Glutamatergic neuron (in vitro differentiated cells): ENCODE measurements at regions not wholly inside any gene's neighbourhood (a gene's known extent, or its start where the extent isn't known, plus 50 kb on each side); places are given as distances from the start of the nearest gene placed in this dataset.

Experiments used
- DNase-seq: peaks from one replicate; pipeline ENCODE4 v3.0.0; 2022
- H3K27ac Mint-ChIP-seq: one replicate; pipeline ENCODE4 v1.8.0; 2020; ENCODE audit warnings: mild to moderate bottlenecking, mixed read lengths, inconsistent platforms; ENCODE audit not compliant: unreplicated experiment
- H3K27me3 Mint-ChIP-seq: one replicate; pipeline ENCODE4 v1.8.0; 2020; ENCODE audit warnings: mild to moderate bottlenecking, moderate library complexity, mixed read lengths, inconsistent platforms; ENCODE audit not compliant: unreplicated experiment
- H3K36me3 Mint-ChIP-seq: one replicate; pipeline ENCODE4 v1.8.0; 2020; ENCODE audit warnings: mild to moderate bottlenecking, mixed read lengths, inconsistent platforms; ENCODE audit not compliant: unreplicated experiment
- H3K4me1 Mint-ChIP-seq: one replicate; pipeline ENCODE4 v1.8.0; 2020; ENCODE audit warnings: mild to moderate bottlenecking, low read depth, mixed read lengths, inconsistent platforms; ENCODE audit not compliant: unreplicated experiment
- H3K4me3 Mint-ChIP-seq: one replicate; pipeline ENCODE4 v1.8.0; 2020; ENCODE audit warnings: mild to moderate bottlenecking, mixed read lengths, inconsistent platforms; ENCODE audit not compliant: unreplicated experiment
- H3K9me3 Mint-ChIP-seq: one replicate; pipeline ENCODE4 v1.8.0; 2020; ENCODE audit warnings: mild to moderate bottlenecking, moderate library complexity, mixed read lengths, inconsistent platforms; ENCODE audit not compliant: unreplicated experiment
- TF ChIP-seq, protein P1 (sequence below): fragments of 200-600 bp; sonication (generic); IDR thresholded peaks from one replicate; pipeline ENCODE4 v1.5.0; 2021; ENCODE audit not compliant: partially characterized antibody, unreplicated experiment

DNA sequence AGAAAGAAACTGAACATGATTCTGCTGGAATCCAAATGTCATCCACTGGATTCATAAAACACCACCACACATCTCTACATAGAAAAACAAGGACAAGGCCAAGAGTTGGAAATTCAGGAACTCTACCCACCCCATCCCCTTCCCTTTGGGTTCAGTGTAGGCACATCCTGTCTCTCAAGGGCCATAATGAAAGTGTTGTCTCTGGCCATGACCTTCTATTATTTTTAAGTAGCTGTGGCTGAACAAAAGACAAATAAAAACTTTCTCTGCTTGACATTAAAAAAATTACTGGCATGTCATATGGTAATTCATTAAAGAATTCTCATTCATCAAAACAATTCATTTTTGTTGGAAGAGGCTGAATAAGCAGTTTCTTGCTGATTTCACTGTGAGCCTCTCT is 54.9 kb upstream of the ZBTB18 start:
- no peak overlapping the region for H3K27ac Mint-ChIP-seq
- no peaks in the 10 kb centered on the region for H3K9me3 Mint-ChIP-seq
- peaks cover 3% of the 10 kb centered on the region for H3K36me3 Mint-ChIP-seq
- no peak for DNase-seq
- H3K4me3 Mint-ChIP-seq = no peak overlapping the region
- peaks cover 4% of the 10 kb centered on the region for H3K4me1 Mint-ChIP-seq
- TF ChIP-seq, protein P1, sequence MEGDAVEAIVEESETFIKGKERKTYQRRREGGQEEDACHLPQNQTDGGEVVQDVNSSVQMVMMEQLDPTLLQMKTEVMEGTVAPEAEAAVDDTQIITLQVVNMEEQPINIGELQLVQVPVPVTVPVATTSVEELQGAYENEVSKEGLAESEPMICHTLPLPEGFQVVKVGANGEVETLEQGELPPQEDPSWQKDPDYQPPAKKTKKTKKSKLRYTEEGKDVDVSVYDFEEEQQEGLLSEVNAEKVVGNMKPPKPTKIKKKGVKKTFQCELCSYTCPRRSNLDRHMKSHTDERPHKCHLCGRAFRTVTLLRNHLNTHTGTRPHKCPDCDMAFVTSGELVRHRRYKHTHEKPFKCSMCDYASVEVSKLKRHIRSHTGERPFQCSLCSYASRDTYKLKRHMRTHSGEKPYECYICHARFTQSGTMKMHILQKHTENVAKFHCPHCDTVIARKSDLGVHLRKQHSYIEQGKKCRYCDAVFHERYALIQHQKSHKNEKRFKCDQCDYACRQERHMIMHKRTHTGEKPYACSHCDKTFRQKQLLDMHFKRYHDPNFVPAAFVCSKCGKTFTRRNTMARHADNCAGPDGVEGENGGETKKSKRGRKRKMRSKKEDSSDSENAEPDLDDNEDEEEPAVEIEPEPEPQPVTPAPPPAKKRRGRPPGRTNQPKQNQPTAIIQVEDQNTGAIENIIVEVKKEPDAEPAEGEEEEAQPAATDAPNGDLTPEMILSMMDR = no peak
- H3K27me3 Mint-ChIP-seq = peaks cover 2% of the 10 kb centered on the region

DNA sequence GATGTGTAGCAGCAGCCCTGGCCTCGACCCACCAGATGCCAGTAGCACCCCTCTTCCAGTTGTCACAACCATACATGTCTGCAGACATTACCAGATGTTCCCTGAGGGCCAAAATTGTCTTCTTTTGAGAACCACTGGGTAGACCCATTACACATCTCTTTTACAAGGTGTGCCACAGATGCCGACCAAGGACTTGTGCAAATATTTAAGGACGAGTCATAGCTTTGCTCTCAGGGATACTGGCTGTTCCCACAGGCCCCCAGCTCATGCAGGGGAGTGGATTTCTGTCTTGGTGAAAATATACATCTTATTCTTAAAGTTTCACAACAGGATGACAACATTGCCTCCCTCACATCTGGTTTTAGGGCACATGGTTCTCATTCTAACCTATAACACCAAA is 59.4 kb upstream of the ZBTB18 start:
- Mint-ChIP-seq H3K27me3 (peaks cover 3% of the 10 kb centered on the region), H3K4me1 (no peaks in the 10 kb centered on the region), H3K4me3 (no peak overlapping the region), H3K36me3 (peaks cover 20% of the 10 kb centered on the region), H3K9me3 (peaks cover 2% of the 10 kb centered on the region), H3K27ac (no peak overlapping the region)
- TF ChIP-seq, protein P1 = no peak
- no peak for DNase-seq

DNA sequence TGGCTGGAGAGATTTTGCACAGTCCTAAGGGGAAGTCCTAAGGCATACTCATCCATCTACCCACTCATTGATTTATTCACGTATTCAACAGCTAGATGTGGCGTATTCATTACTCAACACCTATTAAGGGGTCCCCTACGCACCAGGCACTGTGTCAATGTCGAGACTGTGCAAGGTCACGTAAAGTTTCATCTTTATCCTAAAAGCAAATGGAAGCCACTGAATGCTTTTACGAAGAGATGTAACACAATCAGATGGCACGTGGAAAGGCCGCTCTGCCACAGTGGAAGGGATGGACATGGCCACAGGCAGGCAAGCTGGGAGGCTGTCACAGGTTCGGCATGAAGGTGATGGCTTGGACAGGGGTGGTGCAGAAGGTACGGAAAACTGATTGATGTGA is 66.3 kb upstream of the ZBTB18 start:
- DNase-seq = no peak
- H3K36me3 Mint-ChIP-seq = peaks cover 3% of the 10 kb centered on the region
- H3K4me1 Mint-ChIP-seq = no peaks in the 10 kb centered on the region
- TF ChIP-seq, protein P1 = no peak
- H3K4me3 Mint-ChIP-seq = no peak overlapping the region
- H3K27ac Mint-ChIP-seq = no peak overlapping the region
- H3K27me3 Mint-ChIP-seq = peaks cover 2% of the 10 kb centered on the region
- no peaks in the 10 kb centered on the region for H3K9me3 Mint-ChIP-seq

DNA sequence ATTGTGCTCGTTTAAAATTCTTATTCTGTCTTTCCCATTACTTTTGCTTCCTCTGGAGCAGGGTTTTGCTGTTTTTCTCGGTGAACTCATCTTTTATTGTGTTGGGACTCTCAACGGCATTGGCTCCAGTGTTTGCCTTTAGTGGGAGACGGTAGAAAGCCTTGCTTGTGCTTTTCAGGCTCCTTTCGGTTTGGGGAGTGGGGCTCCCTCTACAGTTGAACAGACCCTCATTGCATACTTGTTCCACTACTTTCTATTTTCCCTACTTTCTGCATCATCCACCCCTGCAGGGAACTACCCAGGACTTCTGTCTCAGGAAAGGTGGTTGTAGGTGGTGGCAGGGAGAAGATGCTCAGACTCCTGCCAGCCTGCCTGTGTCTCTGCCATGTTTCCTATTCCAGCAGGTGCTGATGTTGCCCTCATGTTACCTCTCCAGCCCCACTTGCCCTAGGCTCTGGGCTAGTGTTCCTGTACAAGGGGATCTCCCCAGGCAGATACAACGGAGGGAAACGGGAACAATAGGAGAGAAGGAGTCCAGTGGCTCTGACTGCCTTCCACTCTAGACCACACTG is 68.5 kb upstream of the ZBTB18 start:
- Mint-ChIP-seq H3K4me3 (no peak overlapping the region), H3K27me3 (peaks cover 2% of the 10 kb centered on the region), H3K36me3 (peaks cover 4% of the 10 kb centered on the region), H3K27ac (no peak overlapping the region), H3K4me1 (peaks cover 4% of the 10 kb centered on the region), H3K9me3 (peaks cover 2% of the 10 kb centered on the region)
- TF ChIP-seq, protein P1 = no peak
- no peak for DNase-seq

DNA sequence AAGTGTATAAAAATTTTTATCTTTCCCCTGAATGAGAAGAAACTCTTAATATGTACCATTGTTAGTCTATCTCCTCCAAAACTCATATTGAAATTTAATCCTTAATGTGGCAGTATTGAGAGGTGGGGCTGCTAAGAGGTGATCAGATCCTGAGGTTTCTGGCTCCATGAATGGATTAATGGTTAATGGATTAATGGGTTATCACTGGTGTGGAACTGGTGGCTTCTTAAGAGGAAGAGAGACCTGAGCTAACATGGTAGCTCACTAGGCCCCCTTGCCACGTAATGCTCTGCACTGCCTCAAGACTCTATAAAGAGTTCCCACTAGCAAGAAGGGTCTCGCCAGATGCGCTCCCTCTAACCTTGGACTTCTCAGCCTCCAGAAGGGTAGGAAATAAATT is 70.6 kb upstream of the ZBTB18 start:
- Mint-ChIP-seq H3K36me3 (peaks cover 4% of the 10 kb centered on the region), H3K4me1 (peaks cover 19% of the 10 kb centered on the region), H3K9me3 (peaks cover 2% of the 10 kb centered on the region), H3K4me3 (no peak overlapping the region), H3K27ac (no peak overlapping the region), H3K27me3 (no peaks in the 10 kb centered on the region)
- no peak for DNase-seq
- TF ChIP-seq, protein P1 = no peak
